K562 (cell line): ENCODE measurements at regions not wholly inside any gene's neighbourhood (a gene's known extent, or its start where the extent isn't known, plus 50 kb on each side); places are given as distances from the start of the nearest gene placed in this dataset.

Experiments
- ATAC-seq: fragments of 200-7000 bp; cut with Tn5 transposase; 3 replicates; pipeline ENCODE4 v1.9.1; 2020; ENCODE audit warnings: moderate library complexity
- BruUV-seq: library from RNA; stranded (reverse); fragments of 400-500 nt; replicated peaks from 2 replicates; lab custom pipeline; 2021; lab: Mats Ljungman, UMichigan
- CTCF ChIA-PET: fragments of 300-600 bp; formaldehyde crosslinking; extraction: SDS; loops from one replicate; lab custom pipeline; 2021; ENCODE audit warnings: low intra/inter-chr PET ratio; lab: Yijun Ruan, JAX
- POLR2A ChIA-PET: fragments of 300-600, 350-650 bp; sonication (Branson Sonifier 250); formaldehyde crosslinking; extraction: SDS; loops from one replicate; lab custom pipeline; 2021; ENCODE audit warnings: antibody characterized with exemption, inconsistent platforms; lab: Yijun Ruan, JAX
- DNase-seq, 4 experiments: peaks; one replicate each; pipeline versions ENCODE4 v3.0.0 to v3.0.0-alpha.2; 2011 to 2018; ENCODE audit warnings: low spot score in 3 of 4, mixed read lengths in 3 of 4; ENCODE audit errors: extremely low read depth in 1 of 4
- FAIRE-seq: peaks from 2 replicates; lab custom pipeline; 2011; peaks lifted over from hg19 to GRCh38; lab: Jason Lieb, UNC
- H2AFZ ChIP-seq: 2 replicates; pipeline ENCODE4 v1.6.0; 2011; ENCODE audit warnings: low read depth, low read length, control low read depth, inconsistent platforms
- H3K27ac ChIP-seq: fragments of 200-600 bp; 3 replicates; pipeline ENCODE4 v1.8.0; 2011; ENCODE audit warnings: low read depth, mild to moderate bottlenecking, control low read depth, inconsistent platforms, low read length, moderate library complexity, mixed read lengths; ENCODE audit errors: extremely low read depth
- H3K27me3 ChIP-seq, 2 experiments: fragments of 300-600 bp in 1 of 2; 2 replicates in 1 of 2; 3 replicates in 1 of 2; pipeline versions ENCODE4 v1.6.0 to v1.8.0; 2011; ENCODE audit warnings: inconsistent platforms in 2 of 2, low read length in 2 of 2, mild to moderate bottlenecking in 1 of 2, mixed read lengths in 1 of 2, moderate library complexity in 1 of 2; ENCODE audit not compliant: control insufficient read depth in 2 of 2, insufficient read depth in 2 of 2
- H3K36me3 ChIP-seq: fragments of 300-600 bp; 3 replicates; pipeline ENCODE4 v1.8.0; 2011; ENCODE audit warnings: mild to moderate bottlenecking, low read length, inconsistent platforms; ENCODE audit not compliant: control insufficient read depth, insufficient read depth
- H3K4me1 ChIP-seq, 2 experiments: fragments of 200-600 bp in 1 of 2; replicated peaks in 1 of 2; 2 replicates in 1 of 2; 3 replicates in 1 of 2; pipeline versions ENCODE4 v1.5.1 to v1.8.0; 2011; ENCODE audit warnings: inconsistent platforms in 2 of 2, low read length in 2 of 2, mild to moderate bottlenecking in 1 of 2, mixed read lengths in 1 of 2, moderate library complexity in 1 of 2; ENCODE audit not compliant: control insufficient read depth in 2 of 2, insufficient read depth in 2 of 2
- H3K4me2 ChIP-seq: 2 replicates; pipeline ENCODE4 v1.6.1; 2011; ENCODE audit warnings: low read length, control low read depth, inconsistent platforms, mixed read lengths; ENCODE audit not compliant: insufficient read depth
- H3K4me3 ChIP-seq: fragments of 200-600 bp; sonication (generic), shearing (Covaris generic); 2 replicates; pipeline ENCODE4 v1.5.1; 2016; ENCODE audit warnings: control low read depth, inconsistent platforms
- H3K79me2 ChIP-seq: fragments of 200-600 bp; 3 replicates; pipeline ENCODE4 v1.8.0; 2011; ENCODE audit warnings: low read length, inconsistent platforms; ENCODE audit not compliant: control insufficient read depth, insufficient read depth
- H3K9ac ChIP-seq, 2 experiments: 2 replicates each; pipeline versions ENCODE4 v1.6.0 to v1.6.1; 2011; ENCODE audit warnings: low read depth in 2 of 2, low read length in 2 of 2, control low read depth in 1 of 2, inconsistent platforms in 1 of 2, mild to moderate bottlenecking in 1 of 2, mixed read lengths in 1 of 2; ENCODE audit not compliant: insufficient read depth in 1 of 2
- H3K9me1 ChIP-seq: one replicate; pipeline ENCODE4 v1.6.0; 2011; ENCODE audit warnings: inconsistent platforms, mild to moderate bottlenecking, low read length, moderate library complexity; ENCODE audit not compliant: control insufficient read depth, insufficient read depth
- H3K9me3 ChIP-seq: replicated peaks from 2 replicates; pipeline ENCODE4 v1.5.1; 2011; ENCODE audit warnings: low read depth, low read length, inconsistent platforms; ENCODE audit not compliant: control insufficient read depth, insufficient read depth
- H4K20me1 ChIP-seq: replicated peaks from 2 replicates; pipeline ENCODE4 v1.6.1; 2011; ENCODE audit warnings: low read length, inconsistent platforms, mixed read lengths; ENCODE audit not compliant: control insufficient read depth, insufficient read depth
- ARID4B ChIP-seq: sonication (generic); formaldehyde crosslinking; IDR thresholded peaks from 2 replicates; pipeline ENCODE4 v1.8.0; 2022; ENCODE audit warnings: mild to moderate bottlenecking, missing genetic modification reagents
- CBX8 ChIP-seq: fragments of 200-600 bp; sonication (generic); IDR thresholded peaks from 2 replicates; pipeline ENCODE4 v1.6.1; 2012; ENCODE audit warnings: borderline replicate concordance, mixed run types, low read depth, mild to moderate bottlenecking, moderate library complexity, mixed read lengths, low read length, control low read depth, inconsistent platforms; ENCODE audit not compliant: poor library complexity, severe bottlenecking; ENCODE audit errors: extremely low read depth
- CEBPB ChIP-seq: fragments of 450-650 bp; IDR thresholded peaks from 2 replicates; pipeline ENCODE4 v1.6.1; 2016; ENCODE audit warnings: missing genetic modification characterization, missing compliant biosample characterization
- EP400 ChIP-seq: fragments of 450-650 bp; IDR thresholded peaks from 2 replicates; pipeline ENCODE4 v1.6.1; 2017; ENCODE audit warnings: antibody characterized with exemption, mild to moderate bottlenecking, moderate library complexity
- KDM2B ChIP-seq: fragments of 250-450 bp; sonication (Bioruptor Pico); IDR thresholded peaks from 2 replicates; pipeline ENCODE4 v1.8.0; 2021; ENCODE audit warnings: mild to moderate bottlenecking, moderate library complexity
- TEAD4 ChIP-seq, 2 experiments: sonication (generic) in 1 of 2; formaldehyde crosslinking in 1 of 2; IDR thresholded peaks; 2 replicates each; pipeline versions ENCODE4 v1.6.1 to v1.8.0; 2012 to 2022; ENCODE audit warnings: borderline replicate concordance in 1 of 2, inconsistent platforms in 1 of 2, low read length in 1 of 2, mild to moderate bottlenecking in 1 of 2, missing genetic modification reagents in 1 of 2
- THRAP3 ChIP-seq: fragments of 450-650 bp; IDR thresholded peaks from 2 replicates; pipeline ENCODE4 v1.6.1; 2016; ENCODE audit warnings: mild to moderate bottlenecking, inconsistent platforms, borderline replicate concordance
- ZNF175 ChIP-seq: fragments of 200-800 bp; sonication (Bioruptor generic); IDR thresholded peaks from 2 replicates; pipeline ENCODE4 v1.6.1; 2016; ENCODE audit warnings: low read depth, mild to moderate bottlenecking, missing genetic modification characterization, missing compliant biosample characterization
- ZNF24 ChIP-seq: fragments of 450-650 bp; IDR thresholded peaks from 2 replicates; pipeline ENCODE4 v1.6.1; 2016
- ZNF76 ChIP-seq: fragments of 250-450 bp; sonication (Bioruptor Pico); IDR thresholded peaks from 2 replicates; pipeline ENCODE4 v1.4.0; 2020; ENCODE audit warnings: mild to moderate bottlenecking, moderate library complexity, borderline replicate concordance
- WGBS: fragments of 100-300 bp; shearing (Covaris generic); methylation state at CpG from one replicate; pipeline ENCODE4 v1.1.6; 2016; ENCODE audit warnings: low coverage, mixed read lengths; ENCODE audit not compliant: insufficient coverage; ENCODE audit errors: missing lambda C conversion rate; 5-methylcytosine and 5-hydroxymethylcytosine counted together
- in situ Hi-C: fragments of 300-500 bp; cut with MboI; formaldehyde crosslinking; loops from 4 replicates; pipeline ENCODE4 v1.15.0; 2018; ENCODE audit warnings: inconsistent platforms, mixed read lengths
- intact Hi-C: fragments of 100-400 bp; cut with micrococcal nuclease; formaldehyde crosslinking; loops from 2 replicates; pipeline ENCODE4 v1.14.2; 2022
- TF ChIP-seq, protein P1 (sequence below), 3 experiments: fragments of 200-800 bp in 1 of 3; fragments of 250-450 bp in 1 of 3; fragments of 450-650 bp in 1 of 3; sonication (Bioruptor Pico) in 1 of 3; sonication (Bioruptor generic) in 1 of 3; formaldehyde crosslinking in 1 of 3; IDR thresholded peaks; 2 replicates each; pipeline versions ENCODE4 v1.6.1 to v1.8.0; 2016 to 2022; ENCODE audit warnings: mild to moderate bottlenecking in 2 of 3, missing genetic modification characterization in 2 of 3, missing compliant biosample characterization in 1 of 3, moderate library complexity in 1 of 3

DNA sequence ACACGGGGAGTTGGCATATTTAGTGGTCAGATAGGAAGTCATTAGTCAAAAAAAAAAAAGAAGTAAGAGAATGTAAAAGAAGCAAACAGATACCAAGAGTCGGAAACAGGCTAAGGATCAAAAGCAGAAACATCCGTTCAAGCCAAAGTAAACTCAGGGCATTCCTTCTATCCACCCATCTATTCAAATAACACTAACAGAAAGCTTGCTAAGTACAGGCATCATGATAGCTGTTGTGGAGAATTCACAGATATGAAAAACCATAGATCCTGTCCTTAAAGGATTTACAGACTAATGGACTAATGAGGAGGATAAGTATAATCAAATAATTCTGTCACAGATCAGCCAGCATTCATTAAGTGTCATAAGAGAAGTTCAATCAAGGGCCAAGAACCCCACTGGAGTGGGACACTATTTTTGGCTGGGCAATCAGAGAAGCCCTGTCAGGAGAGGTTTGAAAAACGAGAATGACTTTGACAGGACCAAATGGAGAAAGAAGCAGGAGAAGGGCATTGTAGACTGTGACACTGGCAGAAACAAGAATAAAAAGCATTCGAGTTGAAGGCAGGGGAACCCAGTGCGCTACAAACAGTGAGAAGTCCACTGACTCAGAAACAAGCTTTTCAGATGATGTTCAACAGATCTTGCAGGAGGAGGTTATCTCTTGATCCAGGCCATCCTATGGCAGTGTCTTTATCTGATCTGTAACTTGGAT lies 154.2 kb upstream of the TSLP start:
- H3K4me1 ChIP-seq: no peaks in the 10 kb centered on the region
- intact Hi-C loops: no loop called here
- no peaks in the 10 kb centered on the region; the same call in 1 of the 2 replicates for H3K9me3 ChIP-seq
- DNase-seq (no peak), ATAC-seq (no peak)
- no peaks in the 10 kb centered on the region for H3K36me3 ChIP-seq
- POLR2A ChIA-PET: no interaction called here
- WGBS: 1% methylated on average over 6 of the region's 6 CpGs
- H3K4me2 ChIP-seq: no peak overlapping the region
- H3K79me2 ChIP-seq: no peaks in the 10 kb centered on the region
- BruUV-seq: no TSS peak
- no peak overlapping the region for H3K4me3 ChIP-seq
- no peaks in the 10 kb centered on the region for H4K20me1 ChIP-seq
- no peaks in the 10 kb centered on the region for H3K9me1 ChIP-seq
- H3K27me3 ChIP-seq: no peaks in the 10 kb centered on the region
- TF ChIP-seq KDM2B (CRISPR knock-in tag): no peak
- TF ChIP-seq CEBPB (tag): no peak
- no peak for TF ChIP-seq ZNF76 (CRISPR knock-in tag)
- no peak for TF ChIP-seq TEAD4 (IDR thresholded peaks at IDR 0.05; ENCODE audit: low read length)
- TF ChIP-seq TEAD4 (CRISPR knock-in tag; IDR thresholded peaks at IDR 0.05; ENCODE audit: borderline replicate concordance): no peak
- no peak for TF ChIP-seq ARID4B (CRISPR knock-in tag)
- no peak for TF ChIP-seq EP400
- no peak for TF ChIP-seq THRAP3
- no peak for TF ChIP-seq ZNF175 (CRISPR knock-in tag)
- TF ChIP-seq, protein P1, sequence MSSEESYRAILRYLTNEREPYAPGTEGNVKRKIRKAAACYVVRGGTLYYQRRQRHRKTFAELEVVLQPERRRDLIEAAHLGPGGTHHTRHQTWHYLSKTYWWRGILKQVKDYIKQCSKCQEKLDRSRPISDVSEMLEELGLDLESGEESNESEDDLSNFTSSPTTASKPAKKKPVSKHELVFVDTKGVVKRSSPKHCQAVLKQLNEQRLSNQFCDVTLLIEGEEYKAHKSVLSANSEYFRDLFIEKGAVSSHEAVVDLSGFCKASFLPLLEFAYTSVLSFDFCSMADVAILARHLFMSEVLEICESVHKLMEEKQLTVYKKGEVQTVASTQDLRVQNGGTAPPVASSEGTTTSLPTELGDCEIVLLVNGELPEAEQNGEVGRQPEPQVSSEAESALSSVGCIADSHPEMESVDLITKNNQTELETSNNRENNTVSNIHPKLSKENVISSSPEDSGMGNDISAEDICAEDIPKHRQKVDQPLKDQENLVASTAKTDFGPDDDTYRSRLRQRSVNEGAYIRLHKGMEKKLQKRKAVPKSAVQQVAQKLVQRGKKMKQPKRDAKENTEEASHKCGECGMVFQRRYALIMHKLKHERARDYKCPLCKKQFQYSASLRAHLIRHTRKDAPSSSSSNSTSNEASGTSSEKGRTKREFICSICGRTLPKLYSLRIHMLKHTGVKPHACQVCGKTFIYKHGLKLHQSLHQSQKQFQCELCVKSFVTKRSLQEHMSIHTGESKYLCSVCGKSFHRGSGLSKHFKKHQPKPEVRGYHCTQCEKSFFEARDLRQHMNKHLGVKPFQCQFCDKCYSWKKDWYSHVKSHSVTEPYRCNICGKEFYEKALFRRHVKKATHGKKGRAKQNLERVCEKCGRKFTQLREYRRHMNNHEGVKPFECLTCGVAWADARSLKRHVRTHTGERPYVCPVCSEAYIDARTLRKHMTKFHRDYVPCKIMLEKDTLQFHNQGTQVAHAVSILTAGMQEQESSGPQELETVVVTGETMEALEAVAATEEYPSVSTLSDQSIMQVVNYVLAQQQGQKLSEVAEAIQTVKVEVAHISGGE (CRISPR knock-in tag; IDR thresholded peaks at IDR 0.05): no peak
- TF ChIP-seq CBX8: no peak
- no peak for TF ChIP-seq ZNF24
- TF ChIP-seq, all 486 proteins: peak for 0
- CTCF ChIA-PET: no interaction called here
- no peak overlapping the region for H2AFZ ChIP-seq
- FAIRE-seq: no peak
- no peak overlapping the region for H3K9ac ChIP-seq
- H3K27ac ChIP-seq: no peak overlapping the region
- in situ Hi-C loops: no loop called here
